ENCODE measurements at regions not wholly inside any gene's neighbourhood (a gene's known extent, or its start where the extent isn't known, plus 50 kb on each side); places are given as distances from the start of the nearest gene placed in this dataset.

DNA sequence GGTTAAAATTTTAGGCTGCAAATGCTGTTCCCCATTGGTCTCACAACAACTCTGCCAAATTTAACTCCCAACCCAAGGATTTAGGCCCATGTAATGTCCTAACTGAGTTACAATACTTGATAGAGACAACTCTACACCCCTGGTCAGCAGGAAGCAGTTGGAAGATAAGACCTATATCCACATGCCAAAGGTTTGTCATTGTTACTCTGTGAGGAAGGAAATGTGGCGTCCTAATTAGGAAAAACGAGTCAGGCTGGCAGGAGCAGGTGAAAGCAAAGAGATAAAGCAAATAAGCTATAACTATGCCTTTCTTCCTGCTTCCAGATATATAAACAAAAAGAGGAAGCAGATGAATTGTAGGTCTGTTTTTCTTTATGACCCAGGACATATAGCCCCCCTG, 69.1 kb downstream of the SPIN4 start:
- TF ChIP-seq CTCF (IDR thresholded peaks at IDR 0.05) (no peak), SOX15 (CRISPR knock-in tag; IDR thresholded peaks at IDR 0.05) (no peak), E2F1 (CRISPR knock-in tag; IDR thresholded peaks at IDR 0.05) (no peak), NR2C2 (CRISPR knock-in tag; IDR thresholded peaks at IDR 0.05) (no peak), MXD4 (CRISPR knock-in tag; IDR thresholded peaks at IDR 0.05; ENCODE audit: borderline replicate concordance) (no peak), ZNF121 (CRISPR knock-in tag; IDR thresholded peaks at IDR 0.05) (no peak), SP1 (CRISPR knock-in tag; conservative IDR thresholded peaks at IDR 0.05) (no peak), FOXP1 (CRISPR knock-in tag; IDR thresholded peaks at IDR 0.05; ENCODE audit: borderline replicate concordance) (no peak)
